ENCODE measurements at regions not wholly inside any gene's neighbourhood (a gene's known extent, or its start where the extent isn't known, plus 50 kb on each side); places are given as distances from the start of the nearest gene placed in this dataset.
"Not testable (repeated sequence)": the region's sequence is repeated elsewhere in the genome, so short reads cannot be mapped to it uniquely, and the experiment has no call there.

DNA sequence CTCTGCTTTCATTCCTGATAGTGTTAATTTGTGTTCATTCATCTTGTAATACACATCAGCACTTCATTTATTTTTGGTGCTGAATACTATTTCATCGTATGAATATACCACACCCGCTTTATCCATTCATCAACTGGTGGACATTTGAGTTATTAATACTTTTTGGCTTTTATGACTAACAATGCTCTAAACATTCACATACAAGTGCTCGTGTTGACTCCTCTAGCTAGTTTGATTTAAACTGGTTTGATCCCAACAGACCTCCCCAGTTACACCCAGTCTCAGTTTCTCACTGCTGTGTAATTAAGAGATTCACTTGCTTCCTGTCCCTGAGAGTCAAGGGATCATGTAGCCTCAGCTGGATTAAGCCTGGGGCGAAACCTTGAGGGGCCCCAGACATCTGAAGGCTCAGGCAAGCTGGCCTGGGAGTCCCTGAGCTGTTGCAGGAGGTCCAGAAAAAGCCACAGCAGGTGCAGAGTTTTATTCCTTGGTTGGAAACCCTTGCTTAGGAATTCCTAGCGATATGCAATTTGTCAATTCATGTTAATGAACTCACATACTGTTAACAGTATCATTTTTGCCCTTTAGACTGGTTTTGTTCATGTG, 52.8 kb upstream of the CLDN24 start:
- no peak for FAIRE-seq

DNA sequence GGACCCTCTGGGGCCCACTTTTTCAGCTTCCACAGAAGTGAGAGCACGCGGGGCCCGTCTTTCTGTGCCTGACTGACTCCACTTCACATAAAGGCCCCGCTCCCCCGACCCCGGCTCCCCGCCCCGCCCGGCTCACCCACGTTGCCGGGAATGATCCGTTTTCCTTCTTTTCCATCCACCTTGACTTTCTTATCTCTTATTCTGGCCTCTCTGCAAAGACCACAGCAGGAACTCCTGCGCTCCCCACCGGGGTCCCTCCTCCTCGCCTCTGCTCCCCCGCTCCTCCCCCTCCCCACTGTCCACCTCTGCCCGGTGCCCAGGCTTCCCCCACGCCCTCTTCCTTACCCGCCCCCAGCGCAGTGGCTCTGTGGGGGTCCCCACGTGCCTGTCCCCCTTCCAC, 54.2 kb upstream of the CLDN24 start:
- no peak for DNase-seq (ENCODE audit: low spot score in 2 of 2)
- FAIRE-seq, result no peak

More for the DNA sequence above, 52.8 kb upstream of the CLDN24 start:
- no peak for DNase-seq (ENCODE audit: low spot score in 2 of 2)

DNA sequence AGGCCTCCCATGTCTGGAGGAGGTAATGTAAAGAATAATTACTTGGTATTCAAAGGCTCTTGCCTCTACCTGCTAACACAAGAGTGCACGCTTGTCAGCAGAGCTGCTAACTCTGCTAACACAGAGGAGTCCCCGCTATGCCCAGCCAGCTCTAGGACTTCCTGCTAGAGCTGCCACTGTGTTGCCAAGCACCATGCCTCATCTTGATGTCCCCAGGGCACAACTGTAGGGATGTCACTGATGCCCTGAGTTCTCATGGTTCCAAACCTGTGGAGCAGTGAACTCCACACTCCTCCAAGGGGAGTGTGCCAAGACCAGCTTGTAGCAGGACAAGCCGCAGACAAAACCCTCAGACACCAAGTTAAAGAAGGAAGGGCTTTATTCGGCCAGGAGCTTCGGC, 55.3 kb upstream of the CLDN24 start:
- FAIRE-seq (no peak), DNase-seq (ENCODE audit: low spot score in 2 of 2) (no peak)

DNA sequence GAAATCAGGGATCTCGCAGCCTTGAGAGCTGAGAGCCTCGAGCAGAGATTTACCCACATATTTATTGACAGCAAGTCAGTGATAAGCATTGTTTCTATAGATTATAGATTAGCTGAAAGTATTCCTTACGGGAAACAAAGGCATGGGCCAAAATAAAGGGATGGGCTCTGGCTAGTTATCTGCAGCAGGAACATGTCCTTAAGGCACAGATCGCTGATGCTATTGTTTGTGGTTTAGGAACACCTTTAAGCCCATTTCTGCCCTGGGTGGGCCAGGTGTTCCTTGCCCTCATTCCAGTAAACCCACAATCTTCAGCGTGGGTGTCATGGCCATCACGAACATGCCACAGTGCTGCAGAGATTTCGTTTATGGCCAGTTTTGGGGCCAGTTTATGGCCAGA, 56.1 kb upstream of the CLDN24 start:
- FAIRE-seq, result not testable (repeated sequence)

DNA sequence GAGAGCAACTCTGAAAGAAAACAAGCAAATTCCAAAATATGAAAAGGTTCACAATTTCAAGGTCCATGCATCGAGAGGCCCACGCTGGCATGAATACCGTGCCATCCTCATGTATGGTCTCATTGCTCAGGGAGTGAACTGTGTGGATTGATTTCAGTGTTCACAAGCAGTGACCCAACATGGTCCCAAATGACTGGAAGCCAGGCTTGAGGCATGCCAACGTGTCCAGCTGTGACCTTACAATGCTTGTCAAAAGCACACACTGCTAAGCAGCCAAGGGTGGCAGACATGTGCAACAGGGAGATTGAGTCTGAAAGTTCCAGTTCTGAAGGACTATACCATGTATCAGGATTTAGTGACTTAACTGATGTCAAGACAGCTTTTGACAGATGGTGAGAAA, 58.7 kb upstream of the CLDN24 start:
- no peak for DNase-seq (ENCODE audit: low spot score in 2 of 2)
- FAIRE-seq, result no peak

More for the DNA sequence above, 56.1 kb upstream of the CLDN24 start:
- DNase-seq (ENCODE audit: low spot score in 2 of 2), result not testable (repeated sequence)

DNA sequence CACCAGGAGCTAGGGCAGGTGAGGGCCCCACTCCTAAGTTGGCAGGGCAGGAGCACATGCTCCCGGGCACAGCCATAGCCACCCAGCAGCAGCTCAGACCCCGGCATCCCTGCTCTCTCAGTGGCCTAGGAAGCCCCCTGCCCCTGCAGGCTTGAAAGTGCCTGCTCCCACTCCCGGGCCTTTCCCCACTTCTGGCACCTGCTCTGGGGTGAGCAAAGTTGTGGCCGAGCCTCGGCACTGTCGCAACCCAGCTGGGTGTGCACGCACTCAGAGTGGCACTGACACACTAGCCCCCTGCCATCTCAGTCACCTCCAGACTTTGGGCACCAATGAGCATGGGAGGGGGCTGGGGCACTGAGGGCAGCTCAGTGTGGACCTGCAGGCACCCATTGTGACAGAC, 60.8 kb upstream of the CDKN2AIP start:
- DNase-seq (ENCODE audit: low spot score in 2 of 2) (no peak), FAIRE-seq (no peak)

DNA sequence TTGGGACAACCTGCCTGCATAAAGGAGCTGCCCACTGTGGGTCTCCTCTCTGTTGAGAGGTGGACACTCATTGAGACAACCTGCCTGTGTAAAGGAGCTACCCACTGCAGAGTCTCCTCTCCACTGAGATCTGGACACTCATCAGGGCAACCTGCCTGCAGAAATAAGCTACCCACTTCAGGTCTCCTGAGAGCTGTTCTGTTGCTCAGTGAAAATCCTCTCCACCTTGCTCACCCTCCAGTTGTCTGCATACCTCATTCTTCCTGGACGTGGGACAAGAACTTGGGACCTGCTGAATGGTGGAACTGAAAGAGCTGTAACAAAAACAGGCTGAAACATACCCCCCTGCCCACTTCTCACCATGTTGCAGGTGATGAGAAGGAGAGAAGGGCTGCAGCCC, 59.9 kb upstream of the CDKN2AIP start:
- no peak for FAIRE-seq
- DNase-seq (ENCODE audit: low spot score in 2 of 2), result no peak

DNA sequence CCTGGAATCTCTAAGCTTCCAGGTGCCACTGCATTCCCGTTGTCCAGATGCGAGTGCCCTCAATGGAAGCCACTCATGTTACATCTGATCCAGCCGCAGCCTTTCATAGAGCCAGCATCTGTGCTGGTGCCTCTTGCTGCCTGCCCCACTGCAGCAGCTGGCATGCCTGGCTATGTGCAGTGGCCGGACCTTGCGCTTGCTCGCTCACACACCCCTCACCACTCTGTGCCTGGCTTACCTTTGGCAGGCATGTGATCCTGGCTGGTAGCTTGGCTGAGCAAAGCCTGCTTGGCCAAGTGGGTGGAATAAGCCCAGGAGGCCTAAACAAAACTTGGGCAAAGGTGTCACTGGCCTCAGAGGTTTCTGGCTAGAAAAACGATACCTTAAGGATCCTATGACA, 59.5 kb upstream of the CDKN2AIP start:
- no peak for DNase-seq (ENCODE audit: low spot score in 2 of 2)
- no peak for FAIRE-seq

DNA sequence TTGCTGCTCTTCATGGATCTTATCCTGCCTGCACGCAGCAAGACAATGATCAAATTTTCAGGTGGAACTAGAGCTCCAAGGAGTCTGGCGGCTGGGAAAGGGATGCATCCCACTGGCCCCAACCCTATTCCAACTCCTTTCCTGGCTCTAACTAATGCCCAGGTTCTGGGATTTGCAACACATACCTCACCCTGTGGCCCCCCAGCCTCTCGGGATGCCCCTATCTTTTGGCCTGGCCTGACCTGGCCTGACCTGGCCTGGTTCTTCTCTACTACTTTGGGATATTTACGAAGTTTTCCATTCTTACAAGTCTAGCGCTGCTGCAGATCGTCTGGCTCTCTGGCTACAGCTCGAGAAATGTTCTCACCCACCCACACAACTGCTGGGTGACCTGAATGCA, 56.4 kb upstream of the CDKN2AIP start:
- no peak for FAIRE-seq
- no peak for DNase-seq (ENCODE audit: low spot score in 2 of 2)

DNA sequence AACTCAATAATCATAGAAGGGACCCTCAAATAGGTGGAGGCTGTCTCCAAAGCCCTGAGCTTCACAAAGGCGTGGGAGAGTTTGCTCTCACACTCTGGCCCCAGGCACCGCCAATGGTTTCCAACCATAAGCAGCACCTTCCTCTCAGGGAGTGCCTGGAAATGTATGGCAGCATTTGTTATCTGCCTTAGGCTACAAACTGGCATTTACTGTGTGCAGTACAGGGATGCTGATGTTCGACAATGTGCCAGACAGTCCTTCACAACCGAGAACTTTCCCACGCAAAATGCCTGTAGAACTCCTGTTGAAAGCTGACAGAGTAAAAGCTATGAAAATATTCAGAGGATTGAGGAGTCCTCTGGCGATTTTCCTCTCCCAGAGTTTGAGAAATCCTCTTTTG, 55.7 kb upstream of the CDKN2AIP start:
- DNase-seq (ENCODE audit: low spot score in 2 of 2), result peak in 1 of 2 donors; percentile 18
- FAIRE-seq, result no peak

DNA sequence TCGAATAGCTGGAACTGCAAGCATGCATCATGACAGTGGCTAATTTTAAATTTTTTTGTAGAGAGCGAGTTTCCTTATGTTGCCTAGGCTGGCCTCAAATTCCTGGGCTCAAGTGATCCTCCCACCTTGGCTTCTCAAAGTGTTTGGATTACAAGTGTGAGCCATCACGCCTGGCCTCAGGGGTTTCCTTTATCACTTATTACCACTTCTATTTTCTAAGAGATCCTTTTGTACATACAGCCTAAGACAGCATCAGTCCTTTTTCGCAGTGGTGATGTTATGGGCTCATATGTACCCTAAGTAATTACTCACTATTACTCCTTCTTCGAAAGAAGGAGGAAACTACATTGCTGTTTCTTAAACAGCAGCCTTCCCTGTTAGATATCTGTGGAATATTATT, 54.1 kb upstream of the CDKN2AIP start:
- DNase-seq (ENCODE audit: low spot score in 2 of 2) (no peak), FAIRE-seq (no peak)

DNA sequence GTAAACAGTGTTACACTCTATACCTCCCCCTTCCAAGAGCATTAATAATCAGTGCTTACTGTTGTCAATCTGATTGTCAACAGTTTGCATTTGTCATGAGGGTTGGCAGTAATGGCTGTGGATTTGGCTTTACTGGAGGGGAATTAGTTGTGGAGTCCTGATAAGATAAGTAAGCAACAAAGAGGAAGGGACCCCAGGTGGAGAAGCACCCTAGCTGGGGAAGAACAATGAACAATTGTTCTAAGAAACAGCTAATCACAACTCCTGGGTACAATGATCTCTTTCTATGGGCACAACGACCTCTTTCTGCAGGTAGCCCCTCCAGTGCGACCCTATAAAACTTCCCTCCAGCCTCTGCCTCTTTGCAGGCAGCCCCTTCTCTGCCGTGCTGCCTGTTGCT, 53.2 kb upstream of the CDKN2AIP start:
- DNase-seq (ENCODE audit: low spot score in 2 of 2), result no peak
- no peak for FAIRE-seq

DNA sequence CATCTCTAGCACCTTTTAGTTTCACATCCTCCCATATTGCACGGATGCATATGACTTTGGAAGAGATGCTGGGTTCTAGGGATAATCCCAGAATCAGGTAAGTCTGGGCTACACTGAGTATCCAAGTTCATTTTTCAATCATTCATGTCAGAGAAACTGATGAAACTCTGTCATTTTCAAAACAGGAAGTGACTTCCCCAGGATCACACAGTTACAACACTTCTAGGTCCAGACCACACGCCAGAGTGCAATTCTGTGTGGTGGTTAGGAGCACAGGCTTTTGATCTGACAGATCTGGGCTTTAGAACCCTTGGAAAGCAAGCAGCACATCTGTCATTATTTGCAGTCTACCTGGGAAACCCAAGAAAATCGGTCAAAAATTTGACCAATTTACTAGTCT, 52.1 kb upstream of the CDKN2AIP start:
- FAIRE-seq, result no peak
- DNase-seq (ENCODE audit: low spot score in 2 of 2), result no peak

DNA sequence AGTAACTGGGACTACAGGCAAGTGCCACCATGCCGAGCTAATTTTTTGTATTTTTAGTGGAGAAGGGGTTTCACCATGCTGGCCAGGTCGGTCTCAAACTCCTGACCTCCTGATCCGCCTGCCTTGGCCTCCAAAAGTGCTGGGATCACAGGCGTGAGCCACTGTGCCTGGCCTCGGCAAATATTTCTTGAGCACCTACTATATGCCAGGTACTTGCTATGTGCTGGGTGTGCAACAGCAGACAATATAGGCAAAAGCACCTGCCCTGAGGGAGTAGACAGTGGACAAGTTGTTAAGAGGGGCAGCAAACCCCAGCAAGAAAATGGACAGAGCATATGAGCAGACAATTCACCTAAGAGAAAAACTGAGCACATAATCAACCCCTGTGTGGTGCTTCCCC, 51.0 kb upstream of the CDKN2AIP start:
- no peak for FAIRE-seq
- no peak for DNase-seq (ENCODE audit: low spot score in 2 of 2)

DNA sequence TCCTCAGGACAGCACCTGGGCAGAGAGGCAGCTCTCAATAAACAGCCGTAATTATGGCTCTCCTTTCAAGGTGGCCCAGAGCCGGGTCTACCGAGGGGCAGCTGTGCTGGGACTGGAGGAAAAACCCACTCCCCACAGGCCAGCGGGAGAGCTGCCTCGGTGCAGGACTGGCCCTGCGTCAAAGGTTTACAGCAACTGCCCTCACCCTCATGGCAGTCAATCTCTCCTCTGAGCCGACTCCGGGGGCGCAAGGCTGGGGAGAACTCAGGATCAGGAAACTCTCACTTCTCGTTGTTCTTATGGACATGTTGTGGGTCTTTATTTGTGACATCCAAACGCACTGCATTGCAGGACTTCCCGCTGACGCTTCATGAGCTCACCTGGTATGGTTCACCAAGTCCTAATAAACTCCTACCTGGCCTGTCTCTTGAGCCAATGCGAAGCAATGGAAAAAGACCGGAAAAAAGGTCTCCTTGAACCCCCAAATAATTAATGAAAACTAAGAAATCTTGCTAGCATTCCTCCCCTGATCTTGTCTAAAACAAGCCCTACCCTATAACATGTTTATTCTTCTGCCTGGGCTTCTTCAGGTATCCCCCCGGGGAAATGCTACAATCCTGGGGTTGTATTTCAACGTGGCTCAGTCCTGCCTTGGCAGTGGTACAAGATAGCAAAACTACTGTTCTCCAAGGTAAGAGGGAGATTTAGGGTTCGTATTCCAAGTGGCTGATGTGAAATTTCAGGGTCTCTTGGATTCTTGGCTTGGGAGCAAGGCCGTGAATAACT, 50.1 kb upstream of the CDKN2AIP start:
- DNase-seq (ENCODE audit: low spot score in 2 of 2) (no peak), FAIRE-seq (no peak)
